ENCODE measurements at regions not wholly inside any gene's neighbourhood (a gene's known extent, or its start where the extent isn't known, plus 50 kb on each side); places are given as distances from the start of the nearest gene placed in this dataset.
"Not testable (repeated sequence)": the region's sequence is repeated elsewhere in the genome, so short reads cannot be mapped to it uniquely, and the experiment has no call there.

GRCh38 chr1:163981500-163982030 lies 577.4 kb upstream of the PBX1 start:
- no peak for ATAC-seq
- intact Hi-C loops (cut with DNase I): no loop called here
- Histone ChIP-seq H3K9me3 (no peaks in the 10 kb centered on the region), H3K36me3 (no peaks in the 10 kb centered on the region), H3K27ac (no peak overlapping the region), H3K27me3 (no peaks in the 10 kb centered on the region), H3K4me1 (no peaks in the 10 kb centered on the region), H3K4me3 (no peak overlapping the region)
- 50% methylated on average over 2 of the region's 2 CpGs for WGBS (ENCODE audit: insufficient coverage, low coverage, low lambda C conversion rate, missing lambda C conversion rate)
- TF ChIP-seq CTCF (IDR thresholded peaks at IDR 0.05) (no peak), POLR2A (IDR thresholded peaks at IDR 0.05) (no peak)
- no peak for DNase-seq

GRCh38 chr1:163983097-163983496 lies 575.9 kb upstream of the PBX1 start:
- Histone ChIP-seq H3K4me3 (no peak overlapping the region), H3K36me3 (no peaks in the 10 kb centered on the region), H3K9me3 (no peaks in the 10 kb centered on the region), H3K27me3 (no peaks in the 10 kb centered on the region), H3K4me1 (no peaks in the 10 kb centered on the region), H3K27ac (no peak overlapping the region)
- intact Hi-C loops (cut with DNase I): no loop called here
- WGBS (ENCODE audit: insufficient coverage, low coverage, low lambda C conversion rate, missing lambda C conversion rate): 33% methylated on average over 2 of the region's 2 CpGs
- no peak for DNase-seq
- no peak for ATAC-seq
- no peak for TF ChIP-seq CTCF (IDR thresholded peaks at IDR 0.05)
- no peak for TF ChIP-seq POLR2A (IDR thresholded peaks at IDR 0.05)

- DNase-seq (no peak), ATAC-seq (no peak)
- WGBS (ENCODE audit: insufficient coverage, low coverage, low lambda C conversion rate, missing lambda C conversion rate): 33% methylated on average over 3 of the region's 3 CpGs
- TF ChIP-seq CTCF (IDR thresholded peaks at IDR 0.05): no peak
- no peak for TF ChIP-seq POLR2A (IDR thresholded peaks at IDR 0.05)
- Histone ChIP-seq H3K4me1 (no peaks in the 10 kb centered on the region), H3K4me3 (no peak overlapping the region), H3K9me3 (no peaks in the 10 kb centered on the region), H3K27ac (no peak overlapping the region), H3K36me3 (no peaks in the 10 kb centered on the region), H3K27me3 (no peaks in the 10 kb centered on the region)
- intact Hi-C loops (cut with DNase I): no loop called here
These were observed 573.3 kb upstream of the PBX1 start for GRCh38 chr1:163985700-163986099.

GRCh38 chr1:163999131-163999530 lies 559.9 kb upstream of the PBX1 start:
- WGBS (ENCODE audit: insufficient coverage, low coverage, low lambda C conversion rate, missing lambda C conversion rate): 83% methylated on average over 1 of the region's 1 CpG
- Histone ChIP-seq H3K4me1 (no peaks in the 10 kb centered on the region), H3K27me3 (no peaks in the 10 kb centered on the region), H3K4me3 (no peak overlapping the region), H3K27ac (no peak overlapping the region), H3K9me3 (no peaks in the 10 kb centered on the region), H3K36me3 (no peaks in the 10 kb centered on the region)
- intact Hi-C loops (cut with DNase I): no loop called here
- TF ChIP-seq POLR2A (IDR thresholded peaks at IDR 0.05) (no peak), CTCF (IDR thresholded peaks at IDR 0.05) (no peak)
- ATAC-seq (no peak), DNase-seq (no peak)

GRCh38 chr1:164006186-164006585 lies 552.8 kb upstream of the PBX1 start:
- H3K4me1 ChIP-seq; H3K9me3 ChIP-seq; DNase-seq; H3K27ac ChIP-seq; H3K4me3 ChIP-seq; H3K27me3 ChIP-seq; intact Hi-C loops (cut with DNase I); H3K36me3 ChIP-seq; ATAC-seq: not testable (repeated sequence)
- 52% methylated on average over 3 of the region's 3 CpGs for WGBS (ENCODE audit: insufficient coverage, low coverage, low lambda C conversion rate, missing lambda C conversion rate)

Measured in right lobe of liver (tissue), 6 donors.